Epithelial cell of esophagus (primary cell): ENCODE measurements at regions not wholly inside any gene's neighbourhood (a gene's known extent, or its start where the extent isn't known, plus 50 kb on each side); places are given as distances from the start of the nearest gene placed in this dataset.

ENCODE experiments used
- DNase-seq: peaks from one replicate; pipeline ENCODE4 v3.0.0; 2010; ENCODE audit warnings: low read depth
- H3K4me3 ChIP-seq: 2 replicates; pipeline ENCODE4 v1.5.1; 2011; ENCODE audit warnings: mild to moderate bottlenecking, low read length, control low read depth
- CTCF ChIP-seq: IDR thresholded peaks from 2 replicates; pipeline ENCODE4 v1.5.1; 2011; ENCODE audit warnings: low read depth, mild to moderate bottlenecking, low read length, control low read depth, inconsistent platforms; ENCODE audit not compliant: insufficient read depth; ENCODE audit errors: missing control alignments

GRCh38 chr16:85333744-85334640, 221.7 kb upstream of the CIBAR2 start:
- TF ChIP-seq CTCF: no peak

GRCh38 chr16:85334718-85335583, 222.7 kb upstream of the CIBAR2 start:
- TF ChIP-seq CTCF: no peak
- H3K4me3 ChIP-seq: no peak overlapping the region
- no peak for DNase-seq

More at GRCh38 chr16:85333744-85334640, 221.7 kb upstream of the CIBAR2 start:
- no peak for DNase-seq
- H3K4me3 ChIP-seq: no peak overlapping the region

- peak; percentile 67 for DNase-seq
- no peak overlapping the region for H3K4me3 ChIP-seq
- no peak for TF ChIP-seq CTCF
Observed at GRCh38 chr16:85335584-85336491, 223.6 kb upstream of the CIBAR2 start.

- H3K4me3 ChIP-seq: no peak overlapping the region
- TF ChIP-seq CTCF: no peak
- DNase-seq: no peak
Observed at GRCh38 chr16:85337910-85338637, 225.8 kb upstream of the CIBAR2 start.

GRCh38 chr16:85338638-85338982, 226.3 kb upstream of the CIBAR2 start:
- no peak for DNase-seq
- no peak overlapping the region for H3K4me3 ChIP-seq
- TF ChIP-seq CTCF: no peak

GRCh38 chr16:85338989-85339685, 226.9 kb upstream of the CIBAR2 start:
- H3K4me3 ChIP-seq: no peak overlapping the region
- no peak for TF ChIP-seq CTCF
- DNase-seq: no peak
